GM12874 (cell line): ENCODE measurements at regions not wholly inside any gene's neighbourhood (a gene's known extent, or its start where the extent isn't known, plus 50 kb on each side); places are given as distances from the start of the nearest gene placed in this dataset.

Source experiments
- TF ChIP-seq, protein P1 (sequence below): IDR thresholded peaks from 2 replicates; pipeline ENCODE4 v1.5.1; 2011; ENCODE audit warnings: low read depth, mild to moderate bottlenecking, control low read depth, low read length, moderate library complexity; ENCODE audit not compliant: insufficient read depth

DNA sequence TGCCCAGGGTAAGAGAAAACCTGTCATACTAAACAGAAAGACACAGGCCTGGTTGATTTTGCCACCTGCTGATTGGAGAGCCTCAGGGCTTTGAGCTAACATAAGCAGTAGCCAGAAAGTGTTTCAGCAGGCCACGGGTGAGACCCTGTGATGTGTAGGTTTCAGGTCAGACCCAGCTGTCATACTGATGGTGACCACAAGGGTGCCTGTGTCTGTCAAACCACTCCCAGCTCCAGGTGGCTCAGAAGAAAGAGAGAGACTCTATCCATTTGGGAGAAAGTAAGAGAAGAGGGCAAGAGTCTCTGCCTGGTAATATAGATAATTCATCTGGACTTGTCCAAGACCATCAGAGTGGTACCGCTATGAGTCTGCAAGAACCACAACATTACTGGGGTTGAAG lies 72.8 kb upstream of the NLRP2B start:
- TF ChIP-seq, protein P1, sequence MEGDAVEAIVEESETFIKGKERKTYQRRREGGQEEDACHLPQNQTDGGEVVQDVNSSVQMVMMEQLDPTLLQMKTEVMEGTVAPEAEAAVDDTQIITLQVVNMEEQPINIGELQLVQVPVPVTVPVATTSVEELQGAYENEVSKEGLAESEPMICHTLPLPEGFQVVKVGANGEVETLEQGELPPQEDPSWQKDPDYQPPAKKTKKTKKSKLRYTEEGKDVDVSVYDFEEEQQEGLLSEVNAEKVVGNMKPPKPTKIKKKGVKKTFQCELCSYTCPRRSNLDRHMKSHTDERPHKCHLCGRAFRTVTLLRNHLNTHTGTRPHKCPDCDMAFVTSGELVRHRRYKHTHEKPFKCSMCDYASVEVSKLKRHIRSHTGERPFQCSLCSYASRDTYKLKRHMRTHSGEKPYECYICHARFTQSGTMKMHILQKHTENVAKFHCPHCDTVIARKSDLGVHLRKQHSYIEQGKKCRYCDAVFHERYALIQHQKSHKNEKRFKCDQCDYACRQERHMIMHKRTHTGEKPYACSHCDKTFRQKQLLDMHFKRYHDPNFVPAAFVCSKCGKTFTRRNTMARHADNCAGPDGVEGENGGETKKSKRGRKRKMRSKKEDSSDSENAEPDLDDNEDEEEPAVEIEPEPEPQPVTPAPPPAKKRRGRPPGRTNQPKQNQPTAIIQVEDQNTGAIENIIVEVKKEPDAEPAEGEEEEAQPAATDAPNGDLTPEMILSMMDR: no peak

DNA sequence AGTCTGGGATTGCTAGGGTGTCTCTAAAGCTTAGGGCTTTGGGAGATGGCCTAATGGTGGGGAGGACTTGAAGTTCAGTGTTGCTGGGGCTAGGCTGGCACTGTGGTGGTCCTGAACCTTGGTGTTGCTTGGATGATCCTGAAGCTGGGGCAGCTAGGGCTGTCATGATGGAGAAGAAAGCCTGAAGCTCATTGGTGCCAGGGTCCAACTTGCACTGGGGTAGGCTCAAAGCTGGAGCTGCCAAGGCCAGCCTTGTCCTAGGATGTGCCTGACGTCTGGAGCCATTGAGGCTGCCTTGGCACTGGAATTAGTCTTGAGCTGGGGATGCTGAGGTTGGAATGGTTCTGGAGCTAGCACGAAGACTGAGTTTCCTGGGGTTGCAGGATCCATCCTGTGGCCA lies 61.0 kb upstream of the NLRP2B start:
- TF ChIP-seq, protein P1: no peak

DNA sequence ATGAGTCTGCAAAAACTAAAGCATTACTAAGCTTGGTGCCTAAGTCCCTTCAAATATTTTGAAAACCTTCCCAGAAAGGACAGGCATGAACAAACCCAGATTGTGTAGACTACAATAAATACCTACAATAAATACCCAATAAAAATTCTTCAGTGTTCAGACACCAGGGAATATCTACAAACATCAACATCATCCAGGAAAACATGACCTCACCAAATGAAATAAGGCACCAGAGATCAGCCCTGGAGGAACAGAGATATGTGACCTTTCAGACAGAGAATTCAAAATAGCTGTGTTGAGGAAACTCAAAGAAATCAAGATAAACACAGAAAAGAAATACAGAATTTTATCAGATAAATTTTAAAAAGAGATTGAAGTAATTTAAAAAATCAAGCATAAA lies 57.8 kb upstream of the NLRP2B start:
- TF ChIP-seq, protein P1: no peak
